Retinal pigment epithelial cell (primary cell): ENCODE measurements at regions not wholly inside any gene's neighbourhood (a gene's known extent, or its start where the extent isn't known, plus 50 kb on each side); places are given as distances from the start of the nearest gene placed in this dataset.

Experiments used
- DNase-seq: peaks from one replicate; pipeline ENCODE4 v3.0.0-alpha.2; 2010; ENCODE audit warnings: low read depth
- H3K4me3 ChIP-seq: 2 replicates; pipeline ENCODE4 v1.5.1; 2011; ENCODE audit warnings: mild to moderate bottlenecking, low read length, control low read depth, moderate library complexity
- TF ChIP-seq, protein P1 (sequence below): conservative IDR thresholded peaks from 2 replicates; pipeline ENCODE4 v1.5.1; 2011; ENCODE audit warnings: low read depth, low read length, control low read depth, inconsistent platforms

DNA sequence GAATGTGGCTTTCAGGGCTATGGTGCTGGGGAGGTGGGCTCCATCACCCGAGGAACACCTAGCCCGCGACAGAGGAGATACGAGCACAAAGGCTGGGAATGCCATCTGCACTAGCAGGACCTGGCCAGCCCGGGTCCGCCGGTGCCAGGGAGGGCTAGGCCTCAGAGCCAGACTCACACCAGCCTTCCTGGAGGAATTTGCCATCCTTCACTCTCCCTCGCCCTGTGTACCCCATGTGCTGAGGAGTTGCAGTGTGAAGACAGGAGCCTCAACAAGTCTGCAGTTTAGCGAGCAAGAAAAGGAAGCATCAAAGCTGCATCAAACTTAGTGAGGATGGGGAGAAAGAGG, 123.6 kb upstream of the JCAD start:
- no peak overlapping the region for H3K4me3 ChIP-seq
- no peak for DNase-seq
- TF ChIP-seq, protein P1, sequence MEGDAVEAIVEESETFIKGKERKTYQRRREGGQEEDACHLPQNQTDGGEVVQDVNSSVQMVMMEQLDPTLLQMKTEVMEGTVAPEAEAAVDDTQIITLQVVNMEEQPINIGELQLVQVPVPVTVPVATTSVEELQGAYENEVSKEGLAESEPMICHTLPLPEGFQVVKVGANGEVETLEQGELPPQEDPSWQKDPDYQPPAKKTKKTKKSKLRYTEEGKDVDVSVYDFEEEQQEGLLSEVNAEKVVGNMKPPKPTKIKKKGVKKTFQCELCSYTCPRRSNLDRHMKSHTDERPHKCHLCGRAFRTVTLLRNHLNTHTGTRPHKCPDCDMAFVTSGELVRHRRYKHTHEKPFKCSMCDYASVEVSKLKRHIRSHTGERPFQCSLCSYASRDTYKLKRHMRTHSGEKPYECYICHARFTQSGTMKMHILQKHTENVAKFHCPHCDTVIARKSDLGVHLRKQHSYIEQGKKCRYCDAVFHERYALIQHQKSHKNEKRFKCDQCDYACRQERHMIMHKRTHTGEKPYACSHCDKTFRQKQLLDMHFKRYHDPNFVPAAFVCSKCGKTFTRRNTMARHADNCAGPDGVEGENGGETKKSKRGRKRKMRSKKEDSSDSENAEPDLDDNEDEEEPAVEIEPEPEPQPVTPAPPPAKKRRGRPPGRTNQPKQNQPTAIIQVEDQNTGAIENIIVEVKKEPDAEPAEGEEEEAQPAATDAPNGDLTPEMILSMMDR, result no peak

DNA sequence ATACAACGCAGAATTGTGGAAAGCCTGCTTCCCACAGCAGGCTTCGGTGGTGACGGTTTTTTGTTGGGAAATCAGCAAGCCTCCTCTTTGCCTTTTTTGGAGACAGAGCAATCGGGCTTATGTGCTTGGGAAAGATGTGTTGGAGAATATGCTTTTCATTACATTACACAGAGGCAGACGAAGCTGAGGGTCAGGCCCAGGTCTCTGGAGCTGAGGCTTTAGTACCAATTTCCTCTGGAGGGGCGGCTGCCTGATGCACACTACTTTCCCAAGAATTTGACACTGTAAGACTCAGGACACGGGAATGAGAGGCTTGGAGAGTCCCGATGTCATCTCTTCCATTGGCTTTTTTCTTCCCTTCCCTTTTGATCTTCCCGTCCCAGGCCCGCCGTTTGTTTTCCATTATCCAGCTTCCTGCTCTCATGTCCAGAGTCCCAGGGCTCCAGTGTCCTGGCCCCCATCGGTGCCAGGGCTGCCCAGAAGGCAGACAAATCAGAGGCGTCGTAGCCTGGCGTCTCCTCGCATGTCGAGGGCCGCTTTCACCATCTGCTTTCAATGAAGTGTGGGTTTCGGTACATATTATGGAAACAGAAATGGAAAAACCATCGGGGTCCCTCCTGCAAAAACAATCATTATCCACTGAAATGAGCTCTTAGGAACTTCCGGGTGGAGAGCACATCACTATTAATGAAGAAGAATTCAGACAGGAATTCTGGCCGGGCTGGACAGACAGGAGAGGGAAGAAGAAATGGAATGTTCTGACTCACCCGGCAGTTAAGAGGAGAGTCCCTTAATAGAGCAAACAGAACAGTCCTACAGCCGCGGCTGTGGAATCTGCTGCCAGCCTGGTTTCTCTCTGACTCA, 123.0 kb upstream of the JCAD start:
- peak; percentile 27 for DNase-seq
- TF ChIP-seq, protein P1, result no peak
- no peak overlapping the region for H3K4me3 ChIP-seq

DNA sequence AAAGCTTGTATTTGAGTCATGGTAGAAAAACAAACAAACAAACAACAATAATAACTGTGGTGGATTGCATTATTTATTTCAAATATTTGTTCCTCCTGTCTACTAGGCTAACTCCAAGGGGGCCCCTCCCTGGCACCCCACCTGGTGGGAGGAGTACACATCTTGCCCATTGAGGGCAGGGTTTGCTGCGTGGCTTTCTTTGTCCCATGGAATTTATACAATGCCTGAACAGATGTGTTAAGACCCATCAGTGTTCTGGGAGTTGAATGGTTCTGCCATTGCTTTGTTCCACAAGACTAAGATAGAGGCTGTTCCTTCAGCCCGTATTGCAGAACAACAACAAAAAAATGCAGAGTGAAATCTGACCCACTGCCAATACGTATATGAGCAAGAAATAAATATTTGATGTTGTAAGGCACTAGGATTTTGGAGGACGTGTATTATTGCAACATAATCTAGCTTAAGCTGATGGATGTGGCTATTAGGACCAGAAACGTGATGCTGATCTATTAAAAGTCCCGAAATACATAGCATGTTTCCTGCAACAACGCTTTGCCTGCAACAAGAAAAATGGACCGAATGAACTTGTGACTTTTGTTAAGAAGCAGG, 119.1 kb upstream of the JCAD start:
- H3K4me3 ChIP-seq, result no peak overlapping the region
- no peak for DNase-seq
- TF ChIP-seq, protein P1, result no peak

DNA sequence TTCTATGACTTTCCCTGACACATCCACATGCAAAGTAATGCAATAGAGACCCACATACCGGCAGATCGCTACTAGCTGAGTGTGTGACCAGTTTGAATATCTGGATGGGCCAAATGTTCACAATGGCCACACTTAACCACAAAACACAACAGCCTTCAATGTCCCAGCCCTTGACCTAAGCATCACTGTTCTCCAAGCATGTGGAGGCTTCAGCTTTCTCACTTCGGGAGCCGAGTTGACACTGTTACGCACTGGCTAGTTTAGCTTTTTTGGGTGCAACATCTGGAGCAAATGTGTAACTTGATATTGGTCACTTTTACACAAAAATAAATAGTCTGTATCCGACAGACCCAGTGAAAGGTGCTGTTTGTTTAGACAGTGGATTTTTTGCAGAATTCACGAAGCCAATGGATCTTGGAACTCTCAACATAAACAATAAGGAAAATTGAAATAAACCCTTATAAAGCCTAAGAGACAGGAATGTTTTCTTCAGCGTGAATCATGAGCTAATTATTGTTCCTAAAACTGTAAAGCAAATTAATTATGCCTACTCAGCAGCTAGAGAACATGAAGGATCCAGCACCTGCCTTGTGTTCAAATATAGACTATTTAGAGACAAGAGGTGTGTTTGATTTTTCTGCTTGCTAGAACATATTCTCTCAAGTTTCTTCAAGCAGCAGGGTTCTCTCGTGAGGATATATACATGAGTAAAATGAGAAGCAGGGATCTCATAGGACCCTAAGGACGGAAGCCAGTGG, 117.6 kb upstream of the JCAD start:
- no peak overlapping the region for H3K4me3 ChIP-seq
- no peak for DNase-seq
- TF ChIP-seq, protein P1, result no peak

DNA sequence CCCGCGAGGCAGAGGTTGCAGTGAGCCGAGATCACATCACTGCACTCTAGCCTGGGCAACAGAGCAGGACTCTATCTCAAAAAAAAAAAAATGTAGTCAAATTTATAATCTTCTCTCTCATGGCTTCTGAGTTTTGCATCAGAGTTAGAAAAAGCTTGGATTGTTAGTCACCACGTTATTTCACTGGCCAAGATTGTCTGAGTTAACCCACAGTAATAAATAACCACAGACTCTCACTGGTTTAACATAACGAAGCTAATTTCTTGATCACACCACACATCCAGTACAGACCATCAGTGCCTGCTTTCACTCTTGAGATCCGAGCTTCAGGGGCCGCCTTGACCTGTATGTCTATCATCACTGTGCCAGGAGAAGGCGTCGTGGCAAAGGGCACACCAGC, 116.8 kb upstream of the JCAD start:
- DNase-seq, result no peak
- no peak overlapping the region for H3K4me3 ChIP-seq
- TF ChIP-seq, protein P1, result no peak

DNA sequence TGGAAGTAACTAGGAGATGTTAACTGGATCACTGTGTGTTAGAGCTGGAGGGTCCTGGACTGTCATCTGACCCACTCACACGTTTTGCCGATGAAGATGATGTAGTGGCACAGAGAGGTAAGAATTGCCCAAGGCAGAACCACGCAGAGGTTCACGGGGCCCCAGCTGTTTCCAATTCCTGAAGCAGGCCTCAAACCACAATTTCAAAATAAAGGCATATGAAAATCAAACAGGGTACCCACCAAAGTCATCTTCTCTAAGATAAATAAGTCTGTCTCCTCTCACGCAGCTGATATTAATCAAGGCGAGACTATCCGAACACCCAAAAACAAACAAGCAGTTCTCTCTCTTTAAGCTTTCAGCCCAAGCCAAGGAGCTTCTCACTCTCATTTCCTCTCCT, 113.3 kb upstream of the JCAD start:
- TF ChIP-seq, protein P1, result no peak
- H3K4me3 ChIP-seq, result no peak overlapping the region
- DNase-seq, result no peak
